ENCODE measurements at regions not wholly inside any gene's neighbourhood (a gene's known extent, or its start where the extent isn't known, plus 50 kb on each side); places are given as distances from the start of the nearest gene placed in this dataset.

DNA sequence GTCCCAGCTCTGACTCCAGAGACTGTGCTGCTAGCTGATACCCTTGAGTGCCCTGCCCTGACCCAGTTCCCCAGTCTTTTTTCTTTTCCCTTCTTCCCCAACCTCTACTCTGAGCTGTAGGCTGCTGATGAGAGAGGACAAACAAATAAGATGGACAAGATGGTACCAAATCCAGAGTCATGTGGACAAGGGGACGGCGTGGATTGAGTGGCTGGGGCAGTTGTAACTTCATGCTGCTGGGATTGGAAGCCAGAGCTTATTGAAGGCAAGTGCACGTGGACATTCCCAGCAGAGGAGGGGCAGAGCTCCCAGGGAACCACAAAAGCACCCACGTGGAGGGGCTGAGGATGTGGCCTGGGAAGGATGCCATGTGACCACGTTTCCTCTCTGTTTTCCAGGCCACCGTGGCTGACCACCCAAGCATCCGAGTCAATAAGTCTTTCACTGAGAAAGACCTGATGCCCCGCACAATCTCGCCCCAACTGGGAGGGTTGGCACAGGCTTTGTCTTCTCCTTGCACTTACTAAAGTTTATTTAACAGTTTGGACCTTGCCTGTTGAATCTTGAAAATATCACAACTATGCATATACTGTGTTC is 323.3 kb upstream of the ZNF507 start:
- Histone ChIP-seq H3K36me3 (no peaks in the 10 kb centered on the region), H3K4me1 (no peaks in the 10 kb centered on the region), H3K9me3 (no peaks in the 10 kb centered on the region), H3K27ac (no peak overlapping the region), H3K27me3 (no peaks in the 10 kb centered on the region), H3K4me3 (no peak overlapping the region)
- intact Hi-C loops (cut with DNase I), result no loop called here
- no peak for TF ChIP-seq POLR2A (IDR thresholded peaks at IDR 0.05)
- TF ChIP-seq, protein P1, sequence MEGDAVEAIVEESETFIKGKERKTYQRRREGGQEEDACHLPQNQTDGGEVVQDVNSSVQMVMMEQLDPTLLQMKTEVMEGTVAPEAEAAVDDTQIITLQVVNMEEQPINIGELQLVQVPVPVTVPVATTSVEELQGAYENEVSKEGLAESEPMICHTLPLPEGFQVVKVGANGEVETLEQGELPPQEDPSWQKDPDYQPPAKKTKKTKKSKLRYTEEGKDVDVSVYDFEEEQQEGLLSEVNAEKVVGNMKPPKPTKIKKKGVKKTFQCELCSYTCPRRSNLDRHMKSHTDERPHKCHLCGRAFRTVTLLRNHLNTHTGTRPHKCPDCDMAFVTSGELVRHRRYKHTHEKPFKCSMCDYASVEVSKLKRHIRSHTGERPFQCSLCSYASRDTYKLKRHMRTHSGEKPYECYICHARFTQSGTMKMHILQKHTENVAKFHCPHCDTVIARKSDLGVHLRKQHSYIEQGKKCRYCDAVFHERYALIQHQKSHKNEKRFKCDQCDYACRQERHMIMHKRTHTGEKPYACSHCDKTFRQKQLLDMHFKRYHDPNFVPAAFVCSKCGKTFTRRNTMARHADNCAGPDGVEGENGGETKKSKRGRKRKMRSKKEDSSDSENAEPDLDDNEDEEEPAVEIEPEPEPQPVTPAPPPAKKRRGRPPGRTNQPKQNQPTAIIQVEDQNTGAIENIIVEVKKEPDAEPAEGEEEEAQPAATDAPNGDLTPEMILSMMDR (IDR thresholded peaks at IDR 0.05), result no peak
- 49 to 51% methylated on average over 8 to 9 of the region's 9 CpGs for WGBS, 2 donors
- DNase-seq, result no peak

DNA sequence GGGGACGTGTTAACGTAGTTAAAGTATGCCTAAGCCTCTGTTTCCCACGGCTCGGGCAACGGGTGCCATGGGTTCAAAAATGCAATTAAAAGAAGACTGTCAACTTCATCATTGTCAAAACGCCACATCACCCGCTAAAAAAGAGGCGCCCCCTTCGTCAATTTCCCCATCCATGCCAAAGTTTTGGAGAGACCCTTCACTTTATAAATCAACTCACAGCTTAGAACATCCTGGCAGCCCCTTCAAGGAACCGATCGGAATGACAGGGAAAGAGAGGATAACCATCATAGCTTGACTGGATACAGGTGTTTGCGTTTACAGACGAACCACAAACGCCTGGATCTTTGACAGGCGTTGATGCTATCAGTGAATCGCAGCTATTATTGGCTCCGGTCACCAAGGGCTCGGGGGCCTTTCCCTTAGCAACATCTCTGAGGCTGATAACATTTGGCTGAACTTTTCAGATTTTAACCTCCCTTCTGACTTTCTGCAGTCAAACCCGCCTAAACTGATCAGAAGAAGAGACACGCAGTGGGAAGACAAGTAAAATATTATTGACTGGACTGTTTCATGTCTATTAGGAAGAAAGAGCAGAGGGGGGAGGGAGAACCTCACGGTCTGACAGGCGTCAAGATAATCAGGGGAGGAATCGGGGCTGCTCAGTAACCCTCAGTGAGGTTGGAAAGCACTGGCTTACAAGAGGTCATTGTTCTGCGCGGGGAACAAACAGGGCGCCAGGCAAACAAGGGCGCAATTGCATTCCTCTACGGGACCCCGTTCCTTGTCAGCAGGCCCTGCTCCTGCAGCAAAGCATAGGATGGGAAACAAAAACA is 322.5 kb upstream of the ZNF507 start:
- no peak for TF ChIP-seq POLR2A (IDR thresholded peaks at IDR 0.05)
- TF ChIP-seq, protein P1 (IDR thresholded peaks at IDR 0.05), result no peak
- Histone ChIP-seq H3K9me3 (no peaks in the 10 kb centered on the region), H3K27ac (no peak overlapping the region), H3K4me3 (no peak overlapping the region), H3K36me3 (no peaks in the 10 kb centered on the region), H3K27me3 (no peaks in the 10 kb centered on the region), H3K4me1 (no peaks in the 10 kb centered on the region)
- DNase-seq, result no peak
- WGBS, 2 donors, result 38 to 48% methylated on average over 19 to 29 of the region's 29 CpGs
- intact Hi-C loops (cut with DNase I), result no loop called here

DNA sequence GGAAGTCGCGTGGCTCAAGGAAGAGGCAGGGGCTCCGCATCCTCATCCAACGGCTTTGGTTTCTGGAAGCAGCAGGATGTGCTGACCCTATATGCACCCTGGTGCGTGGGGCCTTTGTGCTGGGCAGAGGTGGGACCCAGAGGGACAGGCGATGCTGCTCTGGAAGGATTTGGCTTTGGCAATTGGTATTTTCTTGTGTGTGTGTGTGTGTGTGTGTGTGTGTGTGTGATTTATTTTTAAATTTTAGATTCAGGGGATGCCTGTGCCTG is 321.9 kb upstream of the ZNF507 start:
- no peak overlapping the region for H3K27ac ChIP-seq
- no peaks in the 10 kb centered on the region for H3K36me3 ChIP-seq
- no peak for TF ChIP-seq POLR2A (IDR thresholded peaks at IDR 0.05)
- H3K4me3 ChIP-seq, result no peak overlapping the region
- 58 to 61% methylated on average over 6 of the region's 6 CpGs for WGBS, 2 donors
- no peaks in the 10 kb centered on the region for H3K4me1 ChIP-seq
- no peak for DNase-seq
- intact Hi-C loops (cut with DNase I), result no loop called here
- H3K27me3 ChIP-seq, result no peaks in the 10 kb centered on the region
- H3K9me3 ChIP-seq, result no peaks in the 10 kb centered on the region

DNA sequence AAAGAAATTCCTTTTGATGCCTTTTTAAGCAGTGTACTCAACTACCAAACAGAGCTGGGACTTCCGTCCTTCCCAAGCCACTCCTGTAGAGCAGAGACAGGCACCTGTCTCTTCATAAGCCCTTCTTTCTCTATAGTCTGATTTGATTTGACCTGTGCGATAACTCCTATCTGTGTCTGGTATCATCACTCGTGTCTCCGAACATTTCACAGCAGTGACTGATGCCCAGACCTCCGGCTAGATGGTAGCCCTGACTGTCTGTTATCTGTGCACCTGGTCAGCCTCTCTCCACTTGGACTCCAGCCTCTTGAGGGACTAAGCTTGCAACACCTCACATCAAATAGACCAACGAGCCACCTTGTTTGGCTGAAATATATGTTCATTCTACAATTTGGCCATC is 316.2 kb upstream of the ZNF507 start:
- H3K4me3 ChIP-seq, result no peak overlapping the region
- 73 to 74% methylated on average over 6 of the region's 6 CpGs for WGBS, 2 donors
- intact Hi-C loops (cut with DNase I), result no loop called here
- no peaks in the 10 kb centered on the region for H3K27me3 ChIP-seq
- DNase-seq, result no peak
- no peaks in the 10 kb centered on the region for H3K9me3 ChIP-seq
- H3K4me1 ChIP-seq, result no peaks in the 10 kb centered on the region
- no peak overlapping the region for H3K27ac ChIP-seq
- TF ChIP-seq, protein P1 (IDR thresholded peaks at IDR 0.05), result no peak
- TF ChIP-seq POLR2A (IDR thresholded peaks at IDR 0.05), result no peak
- no peaks in the 10 kb centered on the region for H3K36me3 ChIP-seq

DNA sequence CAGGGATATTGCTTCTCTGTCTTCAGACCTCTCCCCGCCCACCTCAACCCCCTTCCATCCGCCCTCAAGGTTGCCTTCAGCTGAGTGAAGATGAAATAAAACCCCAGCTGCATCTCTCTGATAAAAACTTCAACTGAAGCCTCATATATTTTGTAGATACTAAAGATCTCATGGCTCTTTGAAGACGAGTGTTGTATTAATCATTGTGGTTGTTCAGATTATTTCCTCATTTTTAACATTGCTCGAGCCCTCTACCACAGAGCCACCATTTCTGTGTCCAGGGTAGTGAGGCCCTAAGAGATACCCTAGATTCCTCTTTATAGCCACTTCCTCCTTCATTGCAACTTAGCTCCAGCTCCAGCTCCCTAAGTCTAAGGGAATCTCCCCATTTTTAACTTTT is 312.8 kb upstream of the ZNF507 start:
- DNase-seq, result no peak
- Histone ChIP-seq H3K27ac (no peak overlapping the region), H3K4me3 (no peak overlapping the region), H3K36me3 (no peaks in the 10 kb centered on the region), H3K4me1 (no peaks in the 10 kb centered on the region), H3K9me3 (no peaks in the 10 kb centered on the region), H3K27me3 (no peaks in the 10 kb centered on the region)
- intact Hi-C loops (cut with DNase I), result no loop called here
- TF ChIP-seq, protein P1 (IDR thresholded peaks at IDR 0.05), result no peak
- no peak for TF ChIP-seq POLR2A (IDR thresholded peaks at IDR 0.05)
- WGBS, 2 donors, result 52 to 67% methylated on average over 3 to 4 of the region's 4 CpGs
